B cell (primary cell): ENCODE measurements at regions not wholly inside any gene's neighbourhood (a gene's known extent, or its start where the extent isn't known, plus 50 kb on each side); places are given as distances from the start of the nearest gene placed in this dataset.

Source experiments
- ATAC-seq: fragments of 200-7000 bp; cut with Tn5 transposase; one replicate; pipeline ENCODE4 v1.10.0; 2021; ENCODE audit warnings: low read depth, mild to moderate bottlenecking, moderate number of reproducible peaks, moderate library complexity
- CTCF ChIA-PET: fragments of 350-600 bp; sonication (Branson Sonifier 250); formaldehyde crosslinking; loops from one replicate; lab custom pipeline; 2021; ENCODE audit warnings: antibody characterized with exemption, inconsistent platforms; lab: Charles Lee
- POLR2A ChIA-PET: fragments of 350-600 bp; sonication (Branson Sonifier 250); formaldehyde crosslinking; loops from one replicate; lab custom pipeline; 2021; ENCODE audit warnings: antibody characterized with exemption; lab: Charles Lee
- DNase-seq: peaks from one replicate; pipeline ENCODE4 v3.0.0; 2013
- H2AFZ ChIP-seq: 2 replicates; pipeline ENCODE4 v1.6.1; 2012; ENCODE audit warnings: mild to moderate bottlenecking, low read depth, low read length; ENCODE audit not compliant: insufficient read depth, poor library complexity, severe bottlenecking
- H3K27ac ChIP-seq, 2 donors: 1 replicate in 1 of 2; 2 replicates in 1 of 2; pipeline ENCODE4 v1.5.1; 2012 to 2013; ENCODE audit warnings: low read length in 2 of 2, mild to moderate bottlenecking in 2 of 2, moderate library complexity in 1 of 2
- H3K27me3 ChIP-seq, 4 experiments: fragments of 200-600 bp in 1 of 4; sonication (generic) in 1 of 4; replicated peaks in 1 of 4; 1 replicate in 2 of 4; 2 replicates in 2 of 4; pipeline versions ENCODE4 v1.6.1 to v1.7.0; 2013 to 2016; ENCODE audit warnings: low read length in 3 of 4, mild to moderate bottlenecking in 2 of 4, mixed read lengths in 1 of 4, moderate library complexity in 1 of 4; ENCODE audit not compliant: insufficient read depth in 4 of 4, control insufficient read depth in 3 of 4; ENCODE audit errors: control extremely low read depth in 1 of 4
- H3K36me3 ChIP-seq, 2 experiments: replicated peaks in 1 of 2; 1 replicate in 1 of 2; 2 replicates in 1 of 2; pipeline versions ENCODE4 v1.6.1 to v1.7.1; 2013; ENCODE audit warnings: low read length in 1 of 2; ENCODE audit not compliant: insufficient read depth in 2 of 2, control insufficient read depth in 1 of 2; ENCODE audit errors: control extremely low read depth in 1 of 2, extremely low read depth in 1 of 2
- H3K4me1 ChIP-seq, 2 donors: fragments of 200-600 bp in 1 of 2; sonication (generic) in 1 of 2; 1 replicate in 1 of 2; 2 replicates in 1 of 2; pipeline versions ENCODE4 v1.5.1 to v1.6.1; 2013 to 2017; ENCODE audit warnings: low read length in 2 of 2; ENCODE audit not compliant: control insufficient read depth in 2 of 2, insufficient read depth in 2 of 2
- H3K4me2 ChIP-seq: replicated peaks from 2 replicates; pipeline ENCODE3; 2012; ENCODE audit warnings: mild to moderate bottlenecking, low read depth, low read length; ENCODE audit not compliant: poor library complexity, severe bottlenecking
- H3K4me3 ChIP-seq, 5 experiments: fragments of 200-600 bp in 1 of 5; sonication (generic) in 1 of 5; 1 replicate in 3 of 5; 2 replicates in 2 of 5; pipeline versions ENCODE4 v1.5.1 to v1.7.0; 2011 to 2016; ENCODE audit warnings: low read length in 4 of 5, mild to moderate bottlenecking in 4 of 5, low read depth in 2 of 5, control low read depth in 1 of 5, moderate library complexity in 1 of 5; ENCODE audit not compliant: insufficient read depth in 1 of 5; ENCODE audit errors: control extremely low read depth in 1 of 5, extremely low read depth in 1 of 5
- H3K79me2 ChIP-seq: fragments of 200-600 bp; sonication (generic); one replicate; pipeline ENCODE4 v1.6.0; 2016; ENCODE audit warnings: low read length; ENCODE audit not compliant: control insufficient read depth, insufficient read depth
- H3K9ac ChIP-seq: fragments of 200-600 bp; sonication (generic); 2 replicates; pipeline ENCODE4 v1.6.1; 2017; ENCODE audit warnings: mild to moderate bottlenecking, low read length, moderate library complexity
- H3K9me3 ChIP-seq, 3 donors: one replicate each; pipeline versions ENCODE4 v1.6.1 to v1.7.1; 2013; ENCODE audit warnings: low read length in 2 of 3; ENCODE audit not compliant: control insufficient read depth in 2 of 3, insufficient read depth in 1 of 3; ENCODE audit errors: control extremely low read depth in 1 of 3
- H4K20me1 ChIP-seq: 2 replicates; pipeline ENCODE4 v1.6.0; 2012; ENCODE audit warnings: mild to moderate bottlenecking, low read length; ENCODE audit not compliant: insufficient read depth, control insufficient read depth, poor library complexity, severe bottlenecking
- H3K27ac Mint-ChIP-seq: one replicate; pipeline ENCODE4 v1.8.0; 2021; ENCODE audit warnings: mixed read lengths
- H3K27me3 Mint-ChIP-seq: one replicate; pipeline ENCODE4 v1.8.0; 2021; ENCODE audit warnings: mixed read lengths
- H3K4me1 Mint-ChIP-seq: one replicate; pipeline ENCODE4 v1.8.0; 2021; ENCODE audit warnings: mixed read lengths
- H3K4me3 Mint-ChIP-seq: one replicate; pipeline ENCODE4 v1.8.0; 2021; ENCODE audit warnings: mixed read lengths
- H3K9me3 Mint-ChIP-seq: one replicate; pipeline ENCODE4 v1.8.0; 2022; ENCODE audit warnings: mixed read lengths; ENCODE audit not compliant: insufficient read depth
- EZH2 ChIP-seq: IDR thresholded peaks from 2 replicates; pipeline ENCODE4 v1.6.1; 2012; ENCODE audit warnings: borderline replicate concordance, low read depth, mild to moderate bottlenecking, moderate library complexity, low read length; ENCODE audit not compliant: insufficient read depth, poor library complexity, severe bottlenecking
- WGBS: methylation state at CpG from one replicate; pipeline ENCODE4 v1.1.5; 2013; ENCODE audit warnings: missing lambda C conversion rate; ENCODE audit not compliant: insufficient coverage; 5-methylcytosine and 5-hydroxymethylcytosine counted together
- intact Hi-C: fragments of 100-400 bp; cut with micrococcal nuclease; formaldehyde crosslinking; loops from one replicate; pipeline ENCODE4 v1.10.0; 2022
- TF ChIP-seq, protein P1 (sequence below): fragments of 200-600 bp; IDR thresholded peaks from one replicate; pipeline ENCODE4 v1.8.0; 2022; ENCODE audit warnings: antibody characterized with exemption, mild to moderate bottlenecking

DNA sequence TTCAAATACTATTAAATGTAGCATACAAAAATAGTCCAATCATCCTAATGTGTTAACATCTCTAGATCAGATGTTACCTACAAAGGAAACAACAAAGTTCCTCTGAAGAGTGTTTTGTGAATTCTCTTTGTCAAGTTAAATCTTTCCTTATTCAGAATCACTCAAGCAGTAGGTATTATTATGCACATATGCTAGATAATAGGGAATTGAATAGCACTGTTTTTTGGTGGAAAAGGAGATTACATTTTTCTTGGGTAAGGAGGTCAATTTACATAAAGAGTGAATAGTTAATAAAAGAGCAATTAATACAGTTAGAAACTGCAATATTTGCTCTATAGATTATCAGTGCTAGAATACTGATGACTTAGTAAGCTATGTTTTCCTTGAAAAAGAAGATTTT lies 130.7 kb downstream of the BTC start:
- intact Hi-C loops = no loop called here
- Histone ChIP-seq H3K4me1 (no peaks in the 10 kb centered on the region), H3K27me3 (no peaks in the 10 kb centered on the region), H3K79me2 (no peaks in the 10 kb centered on the region), H3K27ac (no peak overlapping the region), H3K36me3 (no peaks in the 10 kb centered on the region), H3K4me2 (no peak overlapping the region), H3K4me3 (no peak overlapping the region), H2AFZ (no peak overlapping the region), H3K9ac (no peak overlapping the region), H4K20me1 (no peaks in the 10 kb centered on the region), H3K9me3 (no peaks in the 10 kb centered on the region)
- TF ChIP-seq, protein P1, sequence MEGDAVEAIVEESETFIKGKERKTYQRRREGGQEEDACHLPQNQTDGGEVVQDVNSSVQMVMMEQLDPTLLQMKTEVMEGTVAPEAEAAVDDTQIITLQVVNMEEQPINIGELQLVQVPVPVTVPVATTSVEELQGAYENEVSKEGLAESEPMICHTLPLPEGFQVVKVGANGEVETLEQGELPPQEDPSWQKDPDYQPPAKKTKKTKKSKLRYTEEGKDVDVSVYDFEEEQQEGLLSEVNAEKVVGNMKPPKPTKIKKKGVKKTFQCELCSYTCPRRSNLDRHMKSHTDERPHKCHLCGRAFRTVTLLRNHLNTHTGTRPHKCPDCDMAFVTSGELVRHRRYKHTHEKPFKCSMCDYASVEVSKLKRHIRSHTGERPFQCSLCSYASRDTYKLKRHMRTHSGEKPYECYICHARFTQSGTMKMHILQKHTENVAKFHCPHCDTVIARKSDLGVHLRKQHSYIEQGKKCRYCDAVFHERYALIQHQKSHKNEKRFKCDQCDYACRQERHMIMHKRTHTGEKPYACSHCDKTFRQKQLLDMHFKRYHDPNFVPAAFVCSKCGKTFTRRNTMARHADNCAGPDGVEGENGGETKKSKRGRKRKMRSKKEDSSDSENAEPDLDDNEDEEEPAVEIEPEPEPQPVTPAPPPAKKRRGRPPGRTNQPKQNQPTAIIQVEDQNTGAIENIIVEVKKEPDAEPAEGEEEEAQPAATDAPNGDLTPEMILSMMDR = no peak
- CTCF ChIA-PET = no interaction called here
- Mint-ChIP-seq H3K4me1 (no peaks in the 10 kb centered on the region), H3K9me3 (no peaks in the 10 kb centered on the region), H3K27ac (no peak overlapping the region), H3K27me3 (peaks cover 16% of the 10 kb centered on the region), H3K4me3 (no peak overlapping the region)
- POLR2A ChIA-PET = no interaction called here
- DNase-seq (no peak), ATAC-seq (no peak)

DNA sequence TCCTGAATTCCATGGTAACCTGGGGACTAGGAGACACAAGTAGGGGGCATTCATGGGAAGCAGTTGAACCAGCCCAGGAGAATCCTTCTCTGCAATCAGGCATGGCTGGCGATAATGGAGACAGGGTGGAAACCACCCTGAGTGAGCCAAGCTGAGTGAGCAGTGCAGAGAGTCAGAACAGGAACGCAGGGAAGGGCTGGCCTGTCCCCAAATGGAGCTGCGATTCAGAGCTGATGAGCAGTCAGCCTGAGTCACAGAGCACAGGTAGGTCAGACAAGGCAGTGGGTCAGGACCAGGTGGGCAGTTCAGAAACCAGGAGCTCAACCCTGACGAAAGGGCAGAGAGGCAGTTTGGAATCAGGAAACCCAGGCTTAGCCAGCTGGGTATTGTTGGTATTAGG lies 129.0 kb downstream of the BTC start:
- H4K20me1 ChIP-seq = no peaks in the 10 kb centered on the region
- no peaks in the 10 kb centered on the region for H3K4me1 ChIP-seq
- no peaks in the 10 kb centered on the region for H3K79me2 ChIP-seq
- peaks cover 19% of the 10 kb centered on the region for H3K27me3 Mint-ChIP-seq
- no peaks in the 10 kb centered on the region for H3K36me3 ChIP-seq
- H3K4me3 Mint-ChIP-seq = no peak overlapping the region
- ChIA-PET CTCF (interaction anchor here (1.0 kb wide), 1 partner anchor 10 kb away, joined by 3 read pairs; no protein-coding TSS in a partner anchor), POLR2A (no interaction called here)
- no peak overlapping the region for H2AFZ ChIP-seq
- 93% methylated on average over 3 of the region's 4 CpGs for WGBS
- no peaks in the 10 kb centered on the region for H3K4me1 Mint-ChIP-seq
- no peak overlapping the region for H3K4me3 ChIP-seq
- intact Hi-C loops = no loop called here
- DNase-seq = no peak
- H3K27me3 ChIP-seq = peaks cover 0 to 6% (median 2%) of the 10 kb centered on the region in 4 experiments
- H3K9me3 Mint-ChIP-seq = no peaks in the 10 kb centered on the region
- H3K27ac ChIP-seq = no peak overlapping the region
- no peak overlapping the region for H3K27ac Mint-ChIP-seq
- TF ChIP-seq, protein P1 = no peak
- no peak for TF ChIP-seq EZH2
- H3K4me2 ChIP-seq = no peak overlapping the region
- no peaks in the 10 kb centered on the region for H3K9me3 ChIP-seq
- H3K9ac ChIP-seq = no peak overlapping the region
- no peak for ATAC-seq
